Ramos (cell line): ENCODE measurements at regions not wholly inside any gene's neighbourhood (a gene's known extent, or its start where the extent isn't known, plus 50 kb on each side); places are given as distances from the start of the nearest gene placed in this dataset.

ENCODE experiments used
- in situ Hi-C: fragments of 300-500 bp; cut with MboI; formaldehyde crosslinking; loops from one replicate; pipeline ENCODE4 v1.14.3; 2022; ENCODE audit warnings: low sequenced_read_pairs; ENCODE audit not compliant: unreplicated experiment

DNA sequence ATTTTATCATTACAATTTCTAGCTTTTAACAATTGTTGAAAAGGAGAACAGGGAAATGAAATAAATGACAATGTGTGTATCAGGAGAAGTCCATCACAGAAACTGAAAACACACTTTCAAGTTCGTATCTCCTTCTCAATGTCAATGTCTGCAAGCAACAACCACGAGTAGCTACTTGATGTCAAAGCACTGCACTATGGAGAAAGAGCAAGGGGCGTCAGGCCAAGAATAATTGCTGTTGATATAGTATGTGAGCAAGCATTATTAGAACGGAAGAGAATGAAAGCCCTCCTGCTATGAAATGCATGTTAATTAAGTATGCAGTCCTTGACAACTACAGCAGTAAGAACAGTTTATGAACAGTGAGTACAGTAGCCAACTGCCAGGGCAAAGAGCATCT lies 1250.1 kb downstream of the ZPLD1 start:
- in situ Hi-C loops: no loop called here

DNA sequence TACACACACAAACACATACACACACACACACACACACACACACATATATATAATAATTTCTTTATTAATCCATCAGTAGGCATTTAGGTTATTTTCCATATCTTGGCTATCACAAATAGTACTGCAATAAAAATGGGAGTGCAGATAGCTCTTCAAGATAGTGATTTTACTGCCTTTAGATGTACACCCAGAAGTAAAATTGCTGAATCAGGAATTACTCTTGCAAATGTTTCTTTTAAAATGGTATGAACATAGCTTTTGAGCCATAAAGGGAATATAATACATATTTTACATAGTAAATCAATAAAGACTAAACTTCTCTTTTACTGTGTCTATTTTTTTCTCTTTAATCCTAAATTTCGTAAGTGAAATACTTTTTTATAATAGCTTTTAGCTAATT lies 1251.1 kb downstream of the ZPLD1 start:
- in situ Hi-C loops: no loop called here

GRCh38 chr3:103690536-103690935 lies 1255.7 kb downstream of the ZPLD1 start:
- in situ Hi-C loops: no loop called here

DNA sequence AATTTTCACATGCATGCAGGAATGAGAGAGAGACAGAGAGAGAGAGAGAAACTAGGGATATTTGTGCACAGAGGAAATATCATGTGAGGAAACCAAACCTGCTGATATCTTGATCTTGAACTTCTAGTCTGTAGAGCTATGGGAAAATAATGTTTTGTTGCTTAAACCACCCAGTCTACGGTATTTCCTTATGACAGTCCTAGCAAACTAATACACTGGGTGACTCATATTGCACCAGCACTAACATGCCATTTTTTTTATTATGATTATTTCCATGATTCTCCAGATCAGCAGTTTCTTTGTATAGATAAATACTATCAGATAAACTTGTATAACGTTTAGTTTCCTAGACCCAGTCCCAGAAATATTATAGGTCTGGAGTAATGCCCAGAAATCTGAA lies 1259.0 kb downstream of the ZPLD1 start:
- in situ Hi-C loops: no loop called here

DNA sequence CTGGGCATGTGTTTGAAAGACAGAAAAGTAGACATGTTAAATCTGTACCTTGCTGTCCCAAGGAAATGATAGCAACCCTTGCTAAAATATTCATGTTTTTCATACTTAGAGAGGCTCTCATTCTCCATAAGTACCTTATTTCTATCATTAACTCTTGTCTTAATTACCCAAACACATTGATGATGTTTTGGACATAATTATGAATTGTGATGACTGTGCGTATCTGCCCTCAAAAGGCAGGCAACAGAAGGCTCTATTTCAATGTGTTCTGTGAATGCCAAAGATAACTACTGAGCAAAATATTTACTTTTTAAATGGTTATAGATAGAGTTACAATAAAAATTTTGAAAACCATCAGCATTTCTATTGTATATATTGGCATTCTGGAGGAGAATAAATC lies 1263.8 kb downstream of the ZPLD1 start:
- in situ Hi-C loops: no loop called here

DNA sequence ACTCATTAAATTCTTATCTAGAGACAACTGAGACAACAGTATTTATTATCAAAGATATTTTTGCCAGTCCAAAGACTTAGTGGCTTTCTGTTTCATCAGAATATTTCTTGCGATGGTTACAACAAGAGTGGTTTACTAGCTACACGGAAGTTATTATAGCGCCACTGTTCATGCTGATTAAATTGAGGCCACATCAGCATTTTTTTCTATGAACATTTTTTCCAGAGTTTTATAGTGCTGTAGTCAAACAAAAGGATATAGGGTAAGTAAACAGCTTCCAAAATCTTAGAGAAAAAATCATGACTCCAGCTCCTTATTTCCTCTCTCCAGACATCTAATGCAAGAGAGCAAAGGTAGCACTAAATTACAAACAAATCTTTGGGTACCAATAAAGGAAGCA lies 1264.4 kb downstream of the ZPLD1 start:
- in situ Hi-C loops: no loop called here

- in situ Hi-C loops: no loop called here
These were observed 1270.8 kb downstream of the ZPLD1 start for GRCh38 chr3:103705641-103706040.

DNA sequence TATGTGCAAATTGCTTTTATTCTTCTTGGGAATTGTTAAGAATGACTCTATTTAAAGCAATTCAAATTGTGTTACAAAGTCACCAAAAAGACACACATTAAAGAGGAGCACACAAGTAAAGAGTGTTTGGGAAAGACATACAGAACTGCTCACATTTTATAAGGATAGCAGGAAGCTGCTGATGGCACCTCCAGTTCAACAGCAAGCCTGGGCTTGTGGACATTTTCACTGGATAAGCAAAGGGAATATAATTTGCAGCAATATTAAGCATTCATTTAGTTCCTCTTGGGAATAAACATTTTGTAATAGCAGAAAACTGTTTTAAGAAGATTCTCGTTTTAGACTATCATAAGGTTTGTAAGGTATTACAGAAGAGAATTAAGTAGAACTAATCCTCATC lies 1271.9 kb downstream of the ZPLD1 start:
- in situ Hi-C loops: no loop called here

DNA sequence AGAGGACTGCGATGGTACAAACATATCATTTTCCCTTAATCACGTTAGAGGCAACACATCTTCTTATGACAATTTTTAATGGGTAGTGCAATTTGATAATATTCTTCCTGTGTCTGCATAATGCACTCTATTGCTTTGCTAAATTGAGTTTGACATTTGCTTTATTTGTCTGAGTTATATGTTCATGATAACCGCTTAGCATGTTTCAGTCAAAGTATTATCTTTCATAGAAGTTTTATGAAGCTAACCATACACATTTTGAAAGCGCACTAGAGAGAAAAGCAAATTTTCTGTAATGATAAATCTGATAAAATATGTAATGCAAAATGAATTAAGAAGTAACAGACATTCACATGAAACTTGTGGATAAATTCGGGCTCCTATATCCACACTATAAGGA lies 1276.9 kb downstream of the ZPLD1 start:
- in situ Hi-C loops: no loop called here

- in situ Hi-C loops: no loop called here
These were observed 1277.6 kb downstream of the ZPLD1 start for GRCh38 chr3:103712320-103713008.

- in situ Hi-C loops: no loop called here
These were observed 1294.7 kb downstream of the ZPLD1 start for GRCh38 chr3:103729547-103729946.

GRCh38 chr3:103730744-103731143 lies 1295.9 kb downstream of the ZPLD1 start:
- in situ Hi-C loops: no loop called here

GRCh38 chr3:103752986-103753385 lies 1318.2 kb downstream of the ZPLD1 start:
- in situ Hi-C loops: no loop called here

- in situ Hi-C loops: no loop called here
These were observed 1332.8 kb downstream of the ZPLD1 start for GRCh38 chr3:103767635-103768034.

DNA sequence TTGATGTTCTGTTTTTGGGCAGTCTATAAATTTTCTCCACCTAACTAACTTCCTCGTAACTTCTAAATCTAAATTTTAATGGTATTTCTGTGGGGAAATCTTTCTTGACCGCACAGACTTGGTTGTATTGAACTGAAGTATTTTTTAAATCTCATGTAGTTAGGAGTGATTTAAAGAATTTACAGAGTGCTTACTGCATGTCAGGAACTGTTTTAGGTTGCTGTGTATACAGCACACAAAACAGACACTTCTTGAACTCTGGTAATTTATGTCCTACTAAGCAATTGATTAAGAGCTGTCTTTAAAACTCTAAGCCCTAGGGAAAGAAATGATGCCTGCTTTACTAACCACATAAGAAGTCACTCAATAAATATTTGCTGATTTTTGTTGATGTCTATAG lies 1350.2 kb downstream of the ZPLD1 start:
- in situ Hi-C loops: no loop called here

DNA sequence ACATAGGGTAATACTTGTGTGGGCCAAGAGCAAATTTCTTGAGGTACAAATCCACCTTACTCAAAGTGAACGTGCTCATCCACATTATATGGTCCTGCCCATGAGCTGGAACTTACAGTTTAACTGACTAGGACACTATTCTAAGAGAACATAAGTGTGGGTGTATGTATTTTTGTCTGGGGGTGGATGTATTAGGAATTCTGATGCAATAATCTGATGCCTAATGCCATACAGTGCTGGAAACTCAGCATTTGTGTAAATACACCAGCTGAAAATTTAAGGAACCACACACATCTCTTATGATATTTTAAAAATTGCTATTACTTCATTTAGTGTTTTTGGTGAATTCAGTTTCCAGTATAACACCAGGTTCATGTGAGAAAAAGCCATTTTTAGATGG lies 1350.7 kb downstream of the ZPLD1 start:
- in situ Hi-C loops: no loop called here

DNA sequence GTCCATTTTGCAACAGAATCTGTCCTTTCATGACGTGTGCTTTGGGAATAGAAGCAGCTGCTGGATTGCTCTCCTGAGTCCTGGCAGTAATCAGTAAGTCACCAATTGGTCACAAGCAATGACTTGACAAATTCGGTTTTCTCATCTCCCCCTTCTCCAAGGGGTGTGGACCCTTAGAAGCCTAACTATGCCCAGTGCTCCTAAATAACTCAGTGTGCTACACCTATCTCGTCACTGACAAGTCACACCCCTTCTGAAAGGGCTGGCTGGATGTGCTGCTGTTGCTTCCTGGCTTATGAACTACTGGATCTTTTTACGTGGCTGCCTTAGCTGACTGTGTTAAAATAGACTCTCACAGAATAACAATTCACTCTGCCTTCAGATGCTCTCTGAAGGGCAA lies 1351.5 kb downstream of the ZPLD1 start:
- in situ Hi-C loops: no loop called here

DNA sequence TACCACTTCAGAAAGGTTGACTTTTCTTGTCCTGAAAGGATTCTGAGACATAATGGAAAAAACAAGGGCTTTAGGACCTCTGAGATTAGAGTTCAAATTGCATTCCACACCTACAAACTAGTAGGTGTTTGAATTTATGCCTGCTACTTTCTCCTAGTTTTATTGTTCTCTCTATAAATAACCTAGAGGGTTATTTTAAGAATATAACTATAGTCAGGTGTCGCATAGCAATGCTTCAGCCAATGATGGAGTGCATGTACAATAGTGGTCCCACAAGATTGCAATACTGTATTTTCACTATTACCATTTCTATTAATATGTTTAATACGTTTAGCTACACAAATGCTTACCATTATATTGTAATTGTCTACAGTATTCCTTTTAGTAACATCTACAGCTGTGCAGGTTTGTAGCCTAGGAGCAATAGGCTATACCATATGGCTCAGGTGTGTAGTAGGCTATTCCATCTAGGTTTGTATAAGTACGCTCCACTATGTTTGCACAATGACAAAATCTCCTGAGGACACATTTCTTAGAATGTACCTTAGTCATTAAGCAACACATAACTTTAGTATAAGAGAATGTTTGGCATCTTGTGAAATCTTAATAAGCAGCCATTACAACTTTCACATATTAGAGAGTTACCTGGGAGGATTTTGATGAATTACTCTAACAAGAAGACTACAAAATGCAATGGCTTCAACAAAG lies 1352.5 kb downstream of the ZPLD1 start:
- in situ Hi-C loops: no loop called here

GRCh38 chr3:103787879-103788278 lies 1353.1 kb downstream of the ZPLD1 start:
- in situ Hi-C loops: no loop called here

GRCh38 chr3:103791786-103792515 lies 1357.1 kb downstream of the ZPLD1 start:
- in situ Hi-C loops: no loop called here

DNA sequence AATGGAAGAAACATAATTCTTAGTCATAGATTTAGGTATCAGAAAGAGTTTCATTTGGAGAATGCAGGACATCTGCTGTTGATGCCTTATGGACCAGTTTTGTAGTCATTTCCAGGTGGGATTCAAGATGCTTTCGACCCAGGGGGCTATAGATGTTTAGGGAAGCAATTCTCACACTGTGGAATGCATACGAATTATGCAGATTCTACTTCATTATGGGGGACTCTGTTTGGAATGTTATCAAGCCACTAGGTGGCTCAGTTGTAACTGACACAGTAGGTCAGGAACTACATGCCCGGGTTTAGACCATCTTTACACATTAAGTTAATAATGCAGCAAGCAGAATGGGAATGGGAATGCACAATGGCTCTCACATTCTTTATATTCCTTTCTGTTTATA lies 1359.8 kb downstream of the ZPLD1 start:
- in situ Hi-C loops: no loop called here
